ENCODE measurements at regions not wholly inside any gene's neighbourhood (a gene's known extent, or its start where the extent isn't known, plus 50 kb on each side); places are given as distances from the start of the nearest gene placed in this dataset.

GRCh38 chr3:189507856-189508255, 123.3 kb upstream of the TP63 start:
- DNase-seq: peak in 1 of 2 donors; percentile 27
- Histone ChIP-seq H3K4ac (ENCODE audit: low read depth, low read length) (no peak overlapping the region), H3K23ac (ENCODE audit: low read length) (no peak overlapping the region), H2AK5ac (ENCODE audit: low read length) (no peak overlapping the region), H4K12ac (ENCODE audit: low read depth, low read length) (no peak overlapping the region), H3K9ac (ENCODE audit: low read length) (no peak overlapping the region), H3K27me3 (ENCODE audit: insufficient read depth, low read length) (no peaks in the 10 kb centered on the region), H3K14ac (ENCODE audit: low read length) (no peak overlapping the region), H2BK5ac (ENCODE audit: low read depth, low read length, poor library complexity) (no peak overlapping the region), H3K27ac (ENCODE audit: low read depth, low read length) (no peak overlapping the region), H3K36me3 (ENCODE audit: control insufficient read depth in 1 of 2, insufficient read depth in 2 of 2, low read length in 2 of 2) (no peaks in the 10 kb centered on the region), H2BK120ac (ENCODE audit: insufficient read depth, low read length, poor library complexity) (no peak overlapping the region), H3K4me3 (ENCODE audit: low read depth, low read length) (no peak overlapping the region), H4K91ac (ENCODE audit: low read depth, low read length) (no peak overlapping the region), H3K79me1 (ENCODE audit: low read length) (no peaks in the 10 kb centered on the region), H3K4me2 (ENCODE audit: low read length) (no peak overlapping the region), H2BK12ac (ENCODE audit: low read length) (no peak overlapping the region), H4K8ac (ENCODE audit: low read depth, low read length) (no peak overlapping the region), H3K9me3 (ENCODE audit: insufficient read depth, low read depth, low read length) (no peaks in the 10 kb centered on the region), H3K79me2 (ENCODE audit: control insufficient read depth, insufficient read depth, low read length, poor library complexity) (no peaks in the 10 kb centered on the region), H3K18ac (ENCODE audit: low read length) (no peak overlapping the region), H3K4me1 (ENCODE audit: control insufficient read depth in 1 of 2, insufficient read depth in 2 of 2, low read length in 2 of 2) (peaks cover under 1% of the 10 kb centered on the region in 2 experiments), H2AFZ (ENCODE audit: insufficient read depth, low read length, poor library complexity) (no peak overlapping the region)

GRCh38 chr3:189508784-189509501, 122.2 kb upstream of the TP63 start:
- Histone ChIP-seq H4K12ac (ENCODE audit: low read depth, low read length) (no peak overlapping the region), H3K27ac (ENCODE audit: low read depth, low read length) (no peak overlapping the region), H3K4me2 (ENCODE audit: low read length) (no peak overlapping the region), H4K91ac (ENCODE audit: low read depth, low read length) (no peak overlapping the region), H2BK12ac (ENCODE audit: low read length) (no peak overlapping the region), H3K27me3 (ENCODE audit: insufficient read depth, low read length) (no peaks in the 10 kb centered on the region), H2AFZ (ENCODE audit: insufficient read depth, low read length, poor library complexity) (no peak overlapping the region), H3K9me3 (ENCODE audit: insufficient read depth, low read depth, low read length) (no peaks in the 10 kb centered on the region), H3K4me1 (ENCODE audit: control insufficient read depth in 1 of 2, insufficient read depth in 2 of 2, low read length in 2 of 2) (peaks cover 2 to 3% of the 10 kb centered on the region in 2 experiments), H3K4ac (ENCODE audit: low read depth, low read length) (no peak overlapping the region), H3K4me3 (ENCODE audit: low read depth, low read length) (no peak overlapping the region), H2BK5ac (ENCODE audit: low read depth, low read length, poor library complexity) (no peak overlapping the region), H3K79me1 (ENCODE audit: low read length) (no peaks in the 10 kb centered on the region), H3K79me2 (ENCODE audit: control insufficient read depth, insufficient read depth, low read length, poor library complexity) (no peaks in the 10 kb centered on the region), H2BK120ac (ENCODE audit: insufficient read depth, low read length, poor library complexity) (no peak overlapping the region), H3K18ac (ENCODE audit: low read length) (no peak overlapping the region), H2AK5ac (ENCODE audit: low read length) (no peak overlapping the region), H4K8ac (ENCODE audit: low read depth, low read length) (no peak overlapping the region), H3K36me3 (ENCODE audit: control insufficient read depth in 1 of 2, insufficient read depth in 2 of 2, low read length in 2 of 2) (no peaks in the 10 kb centered on the region), H3K23ac (ENCODE audit: low read length) (no peak overlapping the region), H3K14ac (ENCODE audit: low read length) (no peak overlapping the region), H3K9ac (ENCODE audit: low read length) (no peak overlapping the region)
- no peak for DNase-seq
- whole genome bisulfite sequencing (ENCODE audit: extremely low coverage, insufficient coverage, insufficient read length): no CpG with 5 or more reads among the region's 3 CpGs

GRCh38 chr3:189512039-189512438, 119.2 kb upstream of the TP63 start:
- no peak overlapping the region for H3K14ac ChIP-seq (ENCODE audit: low read length)
- H3K9ac ChIP-seq (ENCODE audit: low read length): no peak overlapping the region
- WGBS (ENCODE audit: extremely low coverage, insufficient coverage, insufficient read length): no CpG with 5 or more reads among the region's 1 CpG
- no peaks in the 10 kb centered on the region for H3K79me2 ChIP-seq (ENCODE audit: control insufficient read depth, insufficient read depth, low read length, poor library complexity)
- no peak overlapping the region for H2AK5ac ChIP-seq (ENCODE audit: low read length)
- H3K27me3 ChIP-seq (ENCODE audit: insufficient read depth, low read length): no peaks in the 10 kb centered on the region
- H2BK12ac ChIP-seq (ENCODE audit: low read length): no peak overlapping the region
- H3K4ac ChIP-seq (ENCODE audit: low read depth, low read length): no peak overlapping the region
- no peak overlapping the region for H3K23ac ChIP-seq (ENCODE audit: low read length)
- no peak overlapping the region for H3K18ac ChIP-seq (ENCODE audit: low read length)
- no peak overlapping the region for H2BK5ac ChIP-seq (ENCODE audit: low read depth, low read length, poor library complexity)
- H3K27ac ChIP-seq (ENCODE audit: low read depth, low read length): no peak overlapping the region
- H4K12ac ChIP-seq (ENCODE audit: low read depth, low read length): no peak overlapping the region
- no peak overlapping the region for H4K91ac ChIP-seq (ENCODE audit: low read depth, low read length)
- H3K4me1 ChIP-seq (ENCODE audit: control insufficient read depth in 1 of 2, insufficient read depth in 2 of 2, low read length in 2 of 2): peaks cover 2 to 3% of the 10 kb centered on the region in 2 experiments
- H3K4me2 ChIP-seq (ENCODE audit: low read length): no peak overlapping the region
- no peaks in the 10 kb centered on the region for H3K36me3 ChIP-seq (ENCODE audit: control insufficient read depth in 1 of 2, insufficient read depth in 2 of 2, low read length in 2 of 2)
- no peak for DNase-seq
- H3K79me1 ChIP-seq (ENCODE audit: low read length): no peaks in the 10 kb centered on the region
- no peaks in the 10 kb centered on the region for H3K9me3 ChIP-seq (ENCODE audit: insufficient read depth, low read depth, low read length)
- no peak overlapping the region for H3K4me3 ChIP-seq (ENCODE audit: low read depth, low read length)
- H2BK120ac ChIP-seq (ENCODE audit: insufficient read depth, low read length, poor library complexity): no peak overlapping the region
- H2AFZ ChIP-seq (ENCODE audit: insufficient read depth, low read length, poor library complexity): no peak overlapping the region
- no peak overlapping the region for H4K8ac ChIP-seq (ENCODE audit: low read depth, low read length)

- Histone ChIP-seq H3K27ac (ENCODE audit: low read depth, low read length) (no peak overlapping the region), H3K9me3 (ENCODE audit: insufficient read depth, low read depth, low read length) (no peaks in the 10 kb centered on the region), H3K9ac (ENCODE audit: low read length) (no peak overlapping the region), H3K4ac (ENCODE audit: low read depth, low read length) (no peak overlapping the region), H3K79me1 (ENCODE audit: low read length) (no peaks in the 10 kb centered on the region), H2BK12ac (ENCODE audit: low read length) (no peak overlapping the region), H3K36me3 (ENCODE audit: control insufficient read depth in 1 of 2, insufficient read depth in 2 of 2, low read length in 2 of 2) (no peaks in the 10 kb centered on the region), H3K27me3 (ENCODE audit: insufficient read depth, low read length) (no peaks in the 10 kb centered on the region), H3K79me2 (ENCODE audit: control insufficient read depth, insufficient read depth, low read length, poor library complexity) (no peaks in the 10 kb centered on the region), H3K14ac (ENCODE audit: low read length) (no peak overlapping the region), H3K23ac (ENCODE audit: low read length) (no peak overlapping the region), H3K4me3 (ENCODE audit: low read depth, low read length) (no peak overlapping the region), H4K91ac (ENCODE audit: low read depth, low read length) (no peak overlapping the region), H4K12ac (ENCODE audit: low read depth, low read length) (no peak overlapping the region), H3K4me2 (ENCODE audit: low read length) (no peak overlapping the region), H2AFZ (ENCODE audit: insufficient read depth, low read length, poor library complexity) (no peak overlapping the region), H3K18ac (ENCODE audit: low read length) (no peak overlapping the region), H4K8ac (ENCODE audit: low read depth, low read length) (no peak overlapping the region), H2BK5ac (ENCODE audit: low read depth, low read length, poor library complexity) (no peak overlapping the region), H3K4me1 (ENCODE audit: control insufficient read depth in 1 of 2, insufficient read depth in 2 of 2, low read length in 2 of 2) (peaks cover 2 to 3% of the 10 kb centered on the region in 2 experiments), H2BK120ac (ENCODE audit: insufficient read depth, low read length, poor library complexity) (no peak overlapping the region), H2AK5ac (ENCODE audit: low read length) (no peak overlapping the region)
- DNase-seq: no peak
Measured at GRCh38 chr3:189512821-189513220, 118.4 kb upstream of the TP63 start.
